HT-29 (cell line): ENCODE measurements at regions not wholly inside any gene's neighbourhood (a gene's known extent, or its start where the extent isn't known, plus 50 kb on each side); places are given as distances from the start of the nearest gene placed in this dataset.

Source experiments
- DNase-seq: peaks from one replicate; pipeline ENCODE4 v3.0.0-alpha.2; 2015; ENCODE audit warnings: low spot score

- no peak for DNase-seq
Measured at GRCh38 chr15:29323557-29323956, 53.9 kb upstream of the NSMCE3 start.

GRCh38 chr15:29322415-29322814, 52.8 kb upstream of the NSMCE3 start:
- DNase-seq: no peak

GRCh38 chr15:29320420-29320819, 50.8 kb upstream of the NSMCE3 start:
- no peak for DNase-seq

GRCh38 chr15:29319823-29320222, 50.2 kb upstream of the NSMCE3 start:
- DNase-seq: no peak
